ENCODE measurements at regions not wholly inside any gene's neighbourhood (a gene's known extent, or its start where the extent isn't known, plus 50 kb on each side); places are given as distances from the start of the nearest gene placed in this dataset.

DNA sequence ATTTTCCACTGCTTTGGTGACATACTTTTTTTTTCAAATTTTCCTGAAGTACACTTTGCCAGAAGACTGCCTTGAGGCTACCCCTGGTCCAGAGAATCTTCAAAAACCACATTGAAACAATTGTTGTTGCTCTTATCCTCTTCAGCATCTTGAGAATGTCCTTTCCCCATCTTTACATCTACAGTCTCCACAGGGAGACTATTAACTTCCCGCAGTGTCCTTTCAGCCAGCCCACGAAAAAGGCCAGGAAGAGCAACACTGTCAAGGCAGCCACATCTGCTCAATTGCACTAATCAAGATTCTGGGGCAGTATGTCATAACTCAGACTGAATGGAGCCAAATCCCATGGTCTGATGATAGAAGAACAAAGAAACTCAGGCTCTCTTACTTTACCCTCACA is 148.3 kb downstream of the ENC1 start:
- TF ChIP-seq TAF1 (IDR thresholded peaks at IDR 0.05; ENCODE audit: low read depth, low read length) (no peak), POLR2AphosphoS5 (IDR thresholded peaks at IDR 0.05; ENCODE audit: low read depth, low read length) (no peak), POLR2A (IDR thresholded peaks at IDR 0.05; ENCODE audit: low read depth, low read length) (no peak), SPI1 (IDR thresholded peaks at IDR 0.05; ENCODE audit: low read depth, low read length) (no peak), PAX5 (IDR thresholded peaks at IDR 0.05; ENCODE audit: insufficient read depth, low read length, severe bottlenecking) (no peak)

Data from GM12891 (cell line).